Kidney (tissue), 13 donors: ENCODE measurements at regions not wholly inside any gene's neighbourhood (a gene's known extent, or its start where the extent isn't known, plus 50 kb on each side); places are given as distances from the start of the nearest gene placed in this dataset.
"Not testable (repeated sequence)": the region's sequence is repeated elsewhere in the genome, so short reads cannot be mapped to it uniquely, and the experiment has no call there.

Experiments
- DNase-seq, 5 donors: peaks; one replicate each; pipeline ENCODE4 v3.0.0-alpha.2; 2013 to 2020
- FAIRE-seq: peaks from 2 replicates; lab custom pipeline; 2012; peaks lifted over from hg19 to GRCh38; lab: Jason Lieb, UNC
- H3K27ac ChIP-seq, 2 donors: one replicate each; pipeline ENCODE4 v1.7.0; 2013; ENCODE audit warnings: low read depth in 2 of 2, low read length in 2 of 2, inconsistent platforms in 1 of 2
- H3K27me3 ChIP-seq: one replicate; pipeline ENCODE4 v1.7.1; 2013; ENCODE audit warnings: low read length, inconsistent platforms; ENCODE audit not compliant: control insufficient read depth, insufficient read depth
- H3K36me3 ChIP-seq, 3 donors: one replicate each; pipeline versions ENCODE4 v1.7.0 to v1.7.1; 2013; ENCODE audit warnings: low read length in 3 of 3, control low read depth in 1 of 3, inconsistent platforms in 1 of 3; ENCODE audit not compliant: insufficient read depth in 3 of 3, control insufficient read depth in 2 of 3
- H3K4me1 ChIP-seq, 3 donors: one replicate each; pipeline versions ENCODE4 v1.7.0 to v1.7.1; 2013; ENCODE audit warnings: low read length in 3 of 3, inconsistent platforms in 1 of 3, low read depth in 1 of 3; ENCODE audit not compliant: control insufficient read depth in 2 of 3, insufficient read depth in 2 of 3
- H3K4me3 ChIP-seq, 3 donors: one replicate each; pipeline versions ENCODE4 v1.7.0 to v1.8.1; 2013; ENCODE audit warnings: low read length in 3 of 3, control low read depth in 1 of 3, inconsistent platforms in 1 of 3
- H3K9ac ChIP-seq, 3 donors: one replicate each; pipeline versions ENCODE4 v1.7.0 to v1.7.1; 2013; ENCODE audit warnings: low read length in 3 of 3, control low read depth in 1 of 3, inconsistent platforms in 1 of 3
- H3K9me3 ChIP-seq, 3 donors: one replicate each; pipeline versions ENCODE4 v1.7.0 to v1.7.1; 2013; ENCODE audit warnings: low read length in 3 of 3, control low read depth in 1 of 3, inconsistent platforms in 1 of 3; ENCODE audit not compliant: control insufficient read depth in 2 of 3, insufficient read depth in 1 of 3
- CTCF ChIP-seq: IDR thresholded peaks from 3 replicates; pipeline ENCODE4 v1.5.1; 2012; ENCODE audit warnings: mild to moderate bottlenecking, moderate library complexity, borderline replicate concordance; ENCODE audit not compliant: insufficient read depth; ENCODE audit errors: extremely low read depth
- intact Hi-C: fragments of 100-400 bp; cut with DNase I; formaldehyde crosslinking; loops from one replicate; pipeline ENCODE4 v1.11.1; 2022
- donor health status: control.
- donor health status: control.
- donor health status: control.
- donor health status: control.
- donor health status: control.
- donor health status: DM: yes; HTN: yes; CAD: no.
- donor health status: Normal renal cell carcinoma (clear cell type).

GRCh38 chr13:22929381-22930126 lies 251.2 kb upstream of the SGCG start:
- Histone ChIP-seq H3K36me3 (peaks cover 0 to 7% (median 0%) of the 10 kb centered on the region in 3 donors), H3K27me3 (no peaks in the 10 kb centered on the region), H3K9ac (no peak overlapping the region), H3K27ac (no peak overlapping the region), H3K4me1 (no peaks in the 10 kb centered on the region), H3K4me3 (no peak overlapping the region), H3K9me3 (peaks cover 0 to 4% (median 0%) of the 10 kb centered on the region in 3 donors)
- intact Hi-C loops: no loop called here
- FAIRE-seq: no peak
- no peak for DNase-seq
- TF ChIP-seq CTCF: no peak

- peaks cover 0 to 4% (median 0%) of the 10 kb centered on the region in 3 donors for H3K9me3 ChIP-seq
- no peaks in the 10 kb centered on the region for H3K4me1 ChIP-seq
- H3K4me3 ChIP-seq: no peak overlapping the region
- no peak for DNase-seq
- no peak overlapping the region for H3K9ac ChIP-seq
- intact Hi-C loops: no loop called here
- no peak overlapping the region for H3K27ac ChIP-seq
- no peaks in the 10 kb centered on the region for H3K27me3 ChIP-seq
- TF ChIP-seq CTCF: no peak
- no peak for FAIRE-seq
- peaks cover 0 to 7% (median 0%) of the 10 kb centered on the region in 3 donors for H3K36me3 ChIP-seq
Measured at GRCh38 chr13:22931576-22931975, 249.2 kb upstream of the SGCG start.

- H3K9me3 ChIP-seq, FAIRE-seq, intact Hi-C loops, DNase-seq, H3K27ac ChIP-seq, H3K9ac ChIP-seq, H3K4me1 ChIP-seq, H3K4me3 ChIP-seq, H3K27me3 ChIP-seq, H3K36me3 ChIP-seq: not testable (repeated sequence)
Measured at GRCh38 chr13:22932632-22933412, 248.0 kb upstream of the SGCG start.

- Histone ChIP-seq H3K9ac (no peak overlapping the region), H3K36me3 (peaks cover 0 to 7% (median 0%) of the 10 kb centered on the region in 3 donors), H3K27ac (no peak overlapping the region), H3K27me3 (no peaks in the 10 kb centered on the region), H3K4me1 (no peaks in the 10 kb centered on the region), H3K4me3 (no peak overlapping the region), H3K9me3 (peaks cover 0 to 4% (median 0%) of the 10 kb centered on the region in 3 donors)
- intact Hi-C loops: no loop called here
- FAIRE-seq (no peak), DNase-seq (no peak)
- no peak for TF ChIP-seq CTCF
Measured at GRCh38 chr13:22933571-22934181, 247.1 kb upstream of the SGCG start.
